Muscle of leg (tissue), 3 donors: ENCODE measurements at regions not wholly inside any gene's neighbourhood (a gene's known extent, or its start where the extent isn't known, plus 50 kb on each side); places are given as distances from the start of the nearest gene placed in this dataset.

Experiments used
- DNase-seq: peaks from one replicate; pipeline ENCODE4 v3.0.0; 2013
- H3K27ac ChIP-seq: one replicate; pipeline ENCODE4 v1.5.1; 2013; ENCODE audit warnings: mild to moderate bottlenecking, low read length, control low read depth
- H3K27me3 ChIP-seq: one replicate; pipeline ENCODE4 v1.6.1; 2013; ENCODE audit warnings: low read length; ENCODE audit not compliant: control insufficient read depth, insufficient read depth
- H3K36me3 ChIP-seq: one replicate; pipeline ENCODE4 v1.6.1; 2013; ENCODE audit warnings: low read length; ENCODE audit not compliant: control insufficient read depth, insufficient read depth
- H3K4me1 ChIP-seq: one replicate; pipeline ENCODE4 v1.6.1; 2013; ENCODE audit warnings: low read length; ENCODE audit not compliant: control insufficient read depth, insufficient read depth
- H3K4me3 ChIP-seq: one replicate; pipeline ENCODE4 v1.5.1; 2013; ENCODE audit warnings: low read length, control low read depth
- H3K9me3 ChIP-seq: replicated peaks from 2 replicates; pipeline ENCODE4 v1.6.1; 2013; ENCODE audit warnings: low read depth, low read length; ENCODE audit not compliant: control insufficient read depth
- WGBS: methylation state at CpG from one replicate; pipeline ENCODE4 v1.1.5; 2013; ENCODE audit warnings: missing lambda C conversion rate; ENCODE audit not compliant: insufficient coverage; 5-methylcytosine and 5-hydroxymethylcytosine counted together

- H3K27ac ChIP-seq, result no peak overlapping the region
- no peak for DNase-seq
- no peaks in the 10 kb centered on the region for H3K4me1 ChIP-seq
- no peaks in the 10 kb centered on the region for H3K36me3 ChIP-seq
- no peak overlapping the region for H3K4me3 ChIP-seq
- H3K27me3 ChIP-seq, result no peaks in the 10 kb centered on the region
- no peaks in the 10 kb centered on the region for H3K9me3 ChIP-seq
Observed at GRCh38 chr6:23940466-23940865, 185.5 kb upstream of the NRSN1 start.

GRCh38 chr6:23951691-23952090 is 174.3 kb upstream of the NRSN1 start:
- Histone ChIP-seq H3K4me3 (no peak overlapping the region), H3K27ac (no peak overlapping the region), H3K27me3 (no peaks in the 10 kb centered on the region), H3K9me3 (no peaks in the 10 kb centered on the region), H3K4me1 (no peaks in the 10 kb centered on the region), H3K36me3 (no peaks in the 10 kb centered on the region)
- 60% methylated on average over 1 of the region's 2 CpGs for WGBS
- no peak for DNase-seq

GRCh38 chr6:23952245-23952644 is 173.8 kb upstream of the NRSN1 start:
- H3K27ac ChIP-seq, result no peak overlapping the region
- H3K4me1 ChIP-seq, result no peaks in the 10 kb centered on the region
- no peaks in the 10 kb centered on the region for H3K27me3 ChIP-seq
- no peaks in the 10 kb centered on the region for H3K9me3 ChIP-seq
- peak; percentile 14 for DNase-seq
- H3K36me3 ChIP-seq, result no peaks in the 10 kb centered on the region
- 20% methylated on average over 1 of the region's 3 CpGs for WGBS
- H3K4me3 ChIP-seq, result no peak overlapping the region

DNA sequence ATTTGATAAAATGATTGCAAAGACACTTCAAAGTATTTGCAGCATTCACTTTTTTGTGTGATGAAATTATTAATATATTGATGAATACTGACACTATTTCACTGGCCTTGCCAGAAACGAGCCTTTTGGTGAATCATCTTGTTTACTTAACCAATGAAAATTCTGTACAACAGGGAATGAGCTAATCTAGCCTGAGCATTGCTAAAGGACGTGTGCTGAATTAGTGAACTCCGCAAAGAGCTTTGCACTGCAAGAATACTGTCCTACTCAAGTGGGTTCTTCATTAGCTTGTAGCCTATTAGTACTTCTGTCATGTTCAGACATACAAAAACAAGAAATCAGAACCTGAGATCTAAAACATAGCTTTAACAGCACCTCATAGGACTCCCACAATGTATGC is 172.0 kb upstream of the NRSN1 start:
- WGBS, result no CpG with 5 or more reads among the region's 3 CpGs
- H3K4me3 ChIP-seq, result no peak overlapping the region
- DNase-seq, result no peak

GRCh38 chr6:23957017-23957416 is 169.0 kb upstream of the NRSN1 start:
- no peak overlapping the region for H3K27ac ChIP-seq

More for the DNA sequence above, 172.0 kb upstream of the NRSN1 start:
- H3K9me3 ChIP-seq, result no peaks in the 10 kb centered on the region
- no peak overlapping the region for H3K27ac ChIP-seq
- H3K4me1 ChIP-seq, result no peaks in the 10 kb centered on the region
- no peaks in the 10 kb centered on the region for H3K36me3 ChIP-seq
- H3K27me3 ChIP-seq, result no peaks in the 10 kb centered on the region

DNA sequence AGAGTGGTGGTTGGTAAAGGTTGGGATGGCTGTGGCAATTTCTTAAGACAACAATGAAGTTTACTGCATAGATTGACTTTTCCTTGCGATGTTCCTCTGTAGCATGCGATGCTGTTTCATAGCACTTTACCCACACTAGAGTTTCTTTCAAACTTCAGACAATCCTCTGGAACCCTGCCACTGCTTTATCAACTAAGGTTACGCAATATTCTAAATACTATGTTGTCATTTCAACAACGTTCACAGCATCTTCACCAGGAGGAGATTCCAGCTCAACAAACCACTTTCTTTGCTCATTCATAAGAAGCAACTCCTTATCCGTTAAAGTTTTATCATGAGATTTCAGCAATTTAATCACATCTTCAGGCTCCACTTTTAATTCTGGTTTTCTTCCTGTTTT is 161.2 kb upstream of the NRSN1 start:
- no peaks in the 10 kb centered on the region for H3K9me3 ChIP-seq
- 94% methylated on average over 2 of the region's 5 CpGs for WGBS
- no peak for DNase-seq
- no peaks in the 10 kb centered on the region for H3K36me3 ChIP-seq
- H3K27ac ChIP-seq, result no peak overlapping the region
- no peaks in the 10 kb centered on the region for H3K4me1 ChIP-seq
- H3K4me3 ChIP-seq, result no peak overlapping the region
- H3K27me3 ChIP-seq, result no peaks in the 10 kb centered on the region

More at GRCh38 chr6:23957017-23957416, 169.0 kb upstream of the NRSN1 start:
- no peaks in the 10 kb centered on the region for H3K9me3 ChIP-seq
- no peak overlapping the region for H3K4me3 ChIP-seq
- H3K36me3 ChIP-seq, result no peaks in the 10 kb centered on the region
- DNase-seq, result no peak
- WGBS, result 57% methylated on average over 1 of the region's 3 CpGs
- H3K4me1 ChIP-seq, result no peaks in the 10 kb centered on the region
- no peaks in the 10 kb centered on the region for H3K27me3 ChIP-seq

DNA sequence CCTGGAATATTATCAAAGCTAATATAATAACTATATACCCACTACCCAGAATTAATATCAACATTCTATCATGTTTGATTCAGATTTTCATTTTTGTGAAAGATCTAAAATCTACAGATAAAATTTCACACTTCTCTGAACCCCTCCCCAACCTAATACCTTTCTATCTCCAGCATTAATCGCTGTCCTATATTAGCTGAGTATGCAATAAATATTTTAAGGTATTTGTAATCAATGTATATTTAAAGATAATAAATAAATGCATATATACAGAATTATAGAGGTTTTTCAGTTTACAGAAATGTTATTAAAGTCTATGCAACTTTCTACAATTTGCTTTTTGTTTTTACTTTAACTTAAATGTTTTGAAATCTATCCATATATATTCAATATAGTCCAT is 156.7 kb upstream of the NRSN1 start:
- no peaks in the 10 kb centered on the region for H3K36me3 ChIP-seq
- H3K4me3 ChIP-seq, result no peak overlapping the region
- DNase-seq, result no peak
- H3K4me1 ChIP-seq, result no peaks in the 10 kb centered on the region
- WGBS, result no CpG with 5 or more reads among the region's 1 CpG
- no peaks in the 10 kb centered on the region for H3K27me3 ChIP-seq
- H3K27ac ChIP-seq, result no peak overlapping the region
- H3K9me3 ChIP-seq, result no peaks in the 10 kb centered on the region

DNA sequence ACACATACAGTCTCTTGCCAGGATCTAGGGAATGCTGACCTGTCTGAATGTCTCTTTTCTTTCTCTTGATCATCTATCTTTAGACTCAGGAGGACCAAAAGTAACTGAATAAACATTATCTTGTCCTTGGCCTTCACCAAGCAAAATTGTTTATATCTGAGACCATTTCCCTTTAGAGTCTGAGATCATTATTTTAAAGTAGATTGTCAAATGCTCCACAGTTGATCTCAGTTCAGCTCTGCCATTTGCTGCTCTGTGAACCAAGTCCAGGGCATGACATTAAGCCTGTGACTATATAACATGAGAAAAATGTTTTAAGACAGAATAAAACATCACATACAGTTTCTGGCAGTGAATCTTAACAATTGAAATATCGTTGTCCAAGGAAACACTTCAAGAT is 148.3 kb upstream of the NRSN1 start:
- WGBS, result no CpG with 5 or more reads among the region's 1 CpG
- DNase-seq, result peak; percentile 53

DNA sequence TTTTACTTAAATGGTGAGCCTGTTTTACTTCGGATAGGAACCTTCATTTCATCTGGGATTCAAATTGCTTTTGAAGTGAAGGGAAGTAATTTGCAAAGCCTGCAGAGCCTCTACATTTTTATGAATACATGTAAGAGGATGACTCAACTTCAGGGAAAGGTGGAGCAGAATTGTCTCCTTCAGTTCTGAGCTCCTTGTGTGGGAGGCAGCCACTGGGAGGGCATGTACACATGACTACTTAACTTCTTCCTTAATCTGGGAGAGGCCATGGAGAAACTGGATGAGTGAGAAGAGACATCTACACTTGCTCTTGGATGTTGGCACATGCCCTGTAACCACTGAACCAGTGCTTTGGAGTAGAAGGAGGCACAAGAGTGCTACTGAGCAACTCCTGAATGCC is 145.1 kb upstream of the NRSN1 start:
- H3K4me1 ChIP-seq, result no peaks in the 10 kb centered on the region
- WGBS, result no CpG with 5 or more reads among the region's 1 CpG

More for the DNA sequence above, 148.3 kb upstream of the NRSN1 start:
- no peaks in the 10 kb centered on the region for H3K9me3 ChIP-seq
- H3K27me3 ChIP-seq, result no peaks in the 10 kb centered on the region
- H3K4me3 ChIP-seq, result no peak overlapping the region
- H3K36me3 ChIP-seq, result no peaks in the 10 kb centered on the region
- no peaks in the 10 kb centered on the region for H3K4me1 ChIP-seq
- H3K27ac ChIP-seq, result no peak overlapping the region

DNA sequence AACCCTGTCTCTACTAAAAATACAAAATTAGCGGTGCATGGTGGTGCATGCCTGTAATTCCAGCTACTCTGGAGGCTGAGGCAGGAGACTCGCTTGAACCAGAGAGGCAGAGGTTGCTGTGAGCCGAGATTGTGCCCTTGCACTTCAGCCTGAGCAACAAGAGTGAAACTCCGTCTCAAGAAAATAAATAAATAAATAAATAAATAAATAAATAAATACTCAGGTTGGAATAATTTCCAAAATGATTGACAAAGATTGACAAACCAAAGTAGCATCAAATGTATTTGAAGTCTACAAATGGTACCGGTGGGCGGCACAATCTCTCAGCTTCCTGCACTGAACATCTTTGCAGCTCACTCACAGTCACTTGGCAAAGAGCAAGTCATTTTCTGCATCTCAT is 144.1 kb upstream of the NRSN1 start:
- Histone ChIP-seq H3K9me3 (no peaks in the 10 kb centered on the region), H3K4me1 (no peaks in the 10 kb centered on the region), H3K36me3 (no peaks in the 10 kb centered on the region), H3K27ac (no peak overlapping the region), H3K27me3 (no peaks in the 10 kb centered on the region), H3K4me3 (no peak overlapping the region)
- DNase-seq, result no peak
- WGBS, result 96% methylated on average over 3 of the region's 6 CpGs

More for the DNA sequence above, 145.1 kb upstream of the NRSN1 start:
- DNase-seq, result no peak
- Histone ChIP-seq H3K9me3 (no peaks in the 10 kb centered on the region), H3K27ac (no peak overlapping the region), H3K36me3 (no peaks in the 10 kb centered on the region), H3K27me3 (no peaks in the 10 kb centered on the region), H3K4me3 (no peak overlapping the region)

- Histone ChIP-seq H3K27ac (no peak overlapping the region), H3K36me3 (no peaks in the 10 kb centered on the region), H3K27me3 (no peaks in the 10 kb centered on the region), H3K4me3 (no peak overlapping the region), H3K9me3 (no peaks in the 10 kb centered on the region), H3K4me1 (no peaks in the 10 kb centered on the region)
- 62% methylated on average over 1 of the region's 2 CpGs for WGBS
- no peak for DNase-seq
Observed at GRCh38 chr6:23983735-23984134, 142.3 kb upstream of the NRSN1 start.
